Thyroid gland (tissue), 4 donors: ENCODE measurements at regions not wholly inside any gene's neighbourhood (a gene's known extent, or its start where the extent isn't known, plus 50 kb on each side); places are given as distances from the start of the nearest gene placed in this dataset.

Source experiments
- CTCF ChIP-seq, 6 experiments: fragments of 200-600 bp in 3 of 6; fragments of 450-650 bp in 3 of 6; sonication (generic) in 3 of 6; IDR thresholded peaks; one replicate each; pipeline ENCODE4 v1.5.1; 2016 to 2019; ENCODE audit warnings: antibody characterized with exemption in 6 of 6, mild to moderate bottlenecking in 2 of 6, inconsistent platforms in 1 of 6, moderate library complexity in 1 of 6
- POLR2A ChIP-seq, 2 donors: fragments of 450-650 bp; IDR thresholded peaks; one replicate each; pipeline ENCODE4 v1.6.1; 2017; ENCODE audit warnings: antibody characterized with exemption in 2 of 2, mild to moderate bottlenecking in 2 of 2, moderate library complexity in 1 of 2

GRCh38 chr10:128846927-128847326 lies 620.1 kb upstream of the MGMT start:
- TF ChIP-seq CTCF (IDR thresholded peaks at IDR 0.05) (no peak), POLR2A (IDR thresholded peaks at IDR 0.05) (no peak)
